ENCODE measurements at regions not wholly inside any gene's neighbourhood (a gene's known extent, or its start where the extent isn't known, plus 50 kb on each side); places are given as distances from the start of the nearest gene placed in this dataset.

- no peaks in the 10 kb centered on the region for H3K4me1 ChIP-seq
These were observed 171.8 kb upstream of the ROPN1 start for GRCh38 chr3:124163689-124164088.

GRCh38 chr3:124168271-124168670, 176.3 kb upstream of the ROPN1 start:
- H3K4me1 ChIP-seq: no peaks in the 10 kb centered on the region
- no peak for TF ChIP-seq CTCF (IDR thresholded peaks at IDR 0.05)
- TF ChIP-seq POLR2AphosphoS5 (IDR thresholded peaks at IDR 0.05): no peak
- TF ChIP-seq POLR2A (IDR thresholded peaks at IDR 0.05): no peak
- intact Hi-C loops (cut with DNase I; ENCODE audit: low total_unique reads): no loop called here
- H3K4me3 ChIP-seq: no peak overlapping the region
- H3K27ac ChIP-seq: no peak overlapping the region
- H3K36me3 ChIP-seq: no peaks in the 10 kb centered on the region
- no peaks in the 10 kb centered on the region for H3K9me3 ChIP-seq
- H3K27me3 ChIP-seq: no peaks in the 10 kb centered on the region
- DNase-seq (ENCODE audit: low spot score in 2 of 2): no peak

More at GRCh38 chr3:124163689-124164088, 171.8 kb upstream of the ROPN1 start:
- Histone ChIP-seq H3K27me3 (no peaks in the 10 kb centered on the region), H3K27ac (no peak overlapping the region), H3K9me3 (no peaks in the 10 kb centered on the region), H3K4me3 (no peak overlapping the region), H3K36me3 (no peaks in the 10 kb centered on the region)
- intact Hi-C loops (cut with DNase I; ENCODE audit: low total_unique reads): no loop called here
- TF ChIP-seq CTCF (IDR thresholded peaks at IDR 0.05): no peak
- no peak for TF ChIP-seq POLR2AphosphoS5 (IDR thresholded peaks at IDR 0.05)
- TF ChIP-seq POLR2A (IDR thresholded peaks at IDR 0.05): no peak
- no peak for DNase-seq (ENCODE audit: low spot score in 2 of 2)

- Histone ChIP-seq H3K4me1 (no peaks in the 10 kb centered on the region), H3K27ac (no peak overlapping the region), H3K27me3 (no peaks in the 10 kb centered on the region), H3K36me3 (no peaks in the 10 kb centered on the region), H3K9me3 (no peaks in the 10 kb centered on the region), H3K4me3 (no peak overlapping the region)
- TF ChIP-seq POLR2A (IDR thresholded peaks at IDR 0.05) (no peak), POLR2AphosphoS5 (IDR thresholded peaks at IDR 0.05) (no peak), CTCF (IDR thresholded peaks at IDR 0.05) (no peak)
- intact Hi-C loops (cut with DNase I; ENCODE audit: low total_unique reads): no loop called here
- no peak for DNase-seq (ENCODE audit: low spot score in 2 of 2)
These were observed 180.4 kb upstream of the ROPN1 start for GRCh38 chr3:124172283-124172682.

- H3K36me3 ChIP-seq: no peaks in the 10 kb centered on the region
- intact Hi-C loops (cut with DNase I; ENCODE audit: low total_unique reads): no loop called here
- DNase-seq (ENCODE audit: low spot score in 2 of 2): no peak
- no peak for TF ChIP-seq POLR2A (IDR thresholded peaks at IDR 0.05)
- no peaks in the 10 kb centered on the region for H3K27me3 ChIP-seq
- H3K9me3 ChIP-seq: no peaks in the 10 kb centered on the region
- no peak overlapping the region for H3K27ac ChIP-seq
- H3K4me1 ChIP-seq: no peaks in the 10 kb centered on the region
- H3K4me3 ChIP-seq: no peak overlapping the region
These were observed 180.9 kb upstream of the ROPN1 start for GRCh38 chr3:124172816-124173215.

GRCh38 chr3:124174476-124174875, 182.6 kb upstream of the ROPN1 start:
- no peak overlapping the region for H3K4me3 ChIP-seq
- no peak overlapping the region for H3K27ac ChIP-seq
- intact Hi-C loops (cut with DNase I; ENCODE audit: low total_unique reads): no loop called here
- TF ChIP-seq POLR2AphosphoS5 (IDR thresholded peaks at IDR 0.05) (no peak), POLR2A (IDR thresholded peaks at IDR 0.05) (no peak), CTCF (IDR thresholded peaks at IDR 0.05) (no peak)
- DNase-seq (ENCODE audit: low spot score in 2 of 2): no peak
- no peaks in the 10 kb centered on the region for H3K27me3 ChIP-seq
- no peaks in the 10 kb centered on the region for H3K36me3 ChIP-seq
- H3K4me1 ChIP-seq: no peaks in the 10 kb centered on the region
- H3K9me3 ChIP-seq: no peaks in the 10 kb centered on the region
